ENCODE measurements at regions not wholly inside any gene's neighbourhood (a gene's known extent, or its start where the extent isn't known, plus 50 kb on each side); places are given as distances from the start of the nearest gene placed in this dataset.

GRCh38 chr4:20532871-20533870 is 167.1 kb upstream of the PACRGL start:
- no peaks in the 10 kb centered on the region for H3K27me3 ChIP-seq (ENCODE audit: control insufficient read depth, insufficient read depth, low read length)
- H3K79me2 ChIP-seq, result no peaks in the 10 kb centered on the region
- H3K4me1 ChIP-seq, result no peaks in the 10 kb centered on the region
- no peak overlapping the region for H2AFZ ChIP-seq
- no peaks in the 10 kb centered on the region for H3K36me3 ChIP-seq (ENCODE audit: control insufficient read depth, insufficient read depth, low read length)
- H3K9me3 ChIP-seq (ENCODE audit: control insufficient read depth, low read length), result no peaks in the 10 kb centered on the region
- no peak overlapping the region for H3K9ac ChIP-seq
- TF ChIP-seq CTCF (IDR thresholded peaks at IDR 0.05), result no peak
- no peak overlapping the region for H3K4me2 ChIP-seq (ENCODE audit: low read length)
- no peak overlapping the region for H3K27ac ChIP-seq
- no peak overlapping the region for H3K4me3 ChIP-seq (ENCODE audit: low read depth, low read length)

- Histone ChIP-seq H3K9me3 (ENCODE audit: control insufficient read depth, low read length) (no peaks in the 10 kb centered on the region), H2AFZ (no peak overlapping the region), H3K27ac (no peak overlapping the region), H3K79me2 (no peaks in the 10 kb centered on the region), H3K4me3 (ENCODE audit: low read depth, low read length) (no peak overlapping the region), H3K4me2 (ENCODE audit: low read length) (no peak overlapping the region), H3K9ac (no peak overlapping the region), H3K4me1 (no peaks in the 10 kb centered on the region), H3K27me3 (ENCODE audit: control insufficient read depth, insufficient read depth, low read length) (no peaks in the 10 kb centered on the region), H3K36me3 (ENCODE audit: control insufficient read depth, insufficient read depth, low read length) (no peaks in the 10 kb centered on the region)
- no peak for TF ChIP-seq CTCF (IDR thresholded peaks at IDR 0.05)
Measured at GRCh38 chr4:20538905-20539304, 161.4 kb upstream of the PACRGL start.

GRCh38 chr4:20543131-20543530 is 157.1 kb upstream of the PACRGL start:
- no peak overlapping the region for H3K4me3 ChIP-seq (ENCODE audit: low read depth, low read length)

GRCh38 chr4:20544645-20545044 is 155.6 kb upstream of the PACRGL start:
- no peak overlapping the region for H2AFZ ChIP-seq
- no peak overlapping the region for H3K27ac ChIP-seq
- no peaks in the 10 kb centered on the region for H3K9me3 ChIP-seq (ENCODE audit: control insufficient read depth, low read length)
- no peaks in the 10 kb centered on the region for H3K27me3 ChIP-seq (ENCODE audit: control insufficient read depth, insufficient read depth, low read length)
- no peaks in the 10 kb centered on the region for H3K79me2 ChIP-seq
- H3K9ac ChIP-seq, result no peak overlapping the region
- no peak overlapping the region for H3K4me3 ChIP-seq (ENCODE audit: low read depth, low read length)
- peak; percentile 34 for TF ChIP-seq CTCF (IDR thresholded peaks at IDR 0.05)
- no peak overlapping the region for H3K4me2 ChIP-seq (ENCODE audit: low read length)
- no peaks in the 10 kb centered on the region for H3K36me3 ChIP-seq (ENCODE audit: control insufficient read depth, insufficient read depth, low read length)
- H3K4me1 ChIP-seq, result no peaks in the 10 kb centered on the region

More at GRCh38 chr4:20543131-20543530, 157.1 kb upstream of the PACRGL start:
- H3K4me1 ChIP-seq, result no peaks in the 10 kb centered on the region
- H3K79me2 ChIP-seq, result no peaks in the 10 kb centered on the region
- H2AFZ ChIP-seq, result no peak overlapping the region
- no peaks in the 10 kb centered on the region for H3K36me3 ChIP-seq (ENCODE audit: control insufficient read depth, insufficient read depth, low read length)
- H3K4me2 ChIP-seq (ENCODE audit: low read length), result no peak overlapping the region
- no peak overlapping the region for H3K27ac ChIP-seq
- no peak overlapping the region for H3K9ac ChIP-seq
- TF ChIP-seq CTCF (IDR thresholded peaks at IDR 0.05), result no peak
- H3K27me3 ChIP-seq (ENCODE audit: control insufficient read depth, insufficient read depth, low read length), result no peaks in the 10 kb centered on the region
- no peaks in the 10 kb centered on the region for H3K9me3 ChIP-seq (ENCODE audit: control insufficient read depth, low read length)

All from parathyroid adenoma (tissue), 2 donors.